Activated naive CD4-positive, alpha-beta T cell treated with anti-CD3 and anti-CD28 coated beads for 36 hours (primary cell): ENCODE measurements at regions not wholly inside any gene's neighbourhood (a gene's known extent, or its start where the extent isn't known, plus 50 kb on each side); places are given as distances from the start of the nearest gene placed in this dataset.

Experiments used
- CTCF ChIA-PET: fragments of 350-600 bp; sonication (Branson Sonifier 250); formaldehyde crosslinking; loops from one replicate; lab custom pipeline; 2021; ENCODE audit warnings: antibody characterized with exemption; lab: Charles Lee
- DNase-seq: peaks from one replicate; pipeline ENCODE4 v3.0.0-alpha.2; 2020
- H3K27ac Mint-ChIP-seq: one replicate; pipeline ENCODE4 v1.8.0; 2021; ENCODE audit warnings: mild to moderate bottlenecking, mixed read lengths
- H3K27me3 Mint-ChIP-seq: one replicate; pipeline ENCODE4 v1.8.0; 2021; ENCODE audit warnings: low read depth, mixed read lengths
- H3K36me3 Mint-ChIP-seq: one replicate; pipeline ENCODE4 v1.8.0; 2021; ENCODE audit warnings: low read depth, mixed read lengths
- H3K4me1 Mint-ChIP-seq: one replicate; pipeline ENCODE4 v1.8.0; 2021; ENCODE audit warnings: low read depth, mixed read lengths
- H3K4me3 Mint-ChIP-seq: one replicate; pipeline ENCODE4 v1.8.0; 2021; ENCODE audit warnings: mild to moderate bottlenecking, moderate library complexity, mixed read lengths
- H3K9me3 Mint-ChIP-seq: one replicate; pipeline ENCODE4 v1.8.0; 2021; ENCODE audit warnings: mixed read lengths
- intact Hi-C: fragments of 100-400 bp; cut with micrococcal nuclease; formaldehyde crosslinking; loops from one replicate; pipeline ENCODE4 v1.15.1; 2023

DNA sequence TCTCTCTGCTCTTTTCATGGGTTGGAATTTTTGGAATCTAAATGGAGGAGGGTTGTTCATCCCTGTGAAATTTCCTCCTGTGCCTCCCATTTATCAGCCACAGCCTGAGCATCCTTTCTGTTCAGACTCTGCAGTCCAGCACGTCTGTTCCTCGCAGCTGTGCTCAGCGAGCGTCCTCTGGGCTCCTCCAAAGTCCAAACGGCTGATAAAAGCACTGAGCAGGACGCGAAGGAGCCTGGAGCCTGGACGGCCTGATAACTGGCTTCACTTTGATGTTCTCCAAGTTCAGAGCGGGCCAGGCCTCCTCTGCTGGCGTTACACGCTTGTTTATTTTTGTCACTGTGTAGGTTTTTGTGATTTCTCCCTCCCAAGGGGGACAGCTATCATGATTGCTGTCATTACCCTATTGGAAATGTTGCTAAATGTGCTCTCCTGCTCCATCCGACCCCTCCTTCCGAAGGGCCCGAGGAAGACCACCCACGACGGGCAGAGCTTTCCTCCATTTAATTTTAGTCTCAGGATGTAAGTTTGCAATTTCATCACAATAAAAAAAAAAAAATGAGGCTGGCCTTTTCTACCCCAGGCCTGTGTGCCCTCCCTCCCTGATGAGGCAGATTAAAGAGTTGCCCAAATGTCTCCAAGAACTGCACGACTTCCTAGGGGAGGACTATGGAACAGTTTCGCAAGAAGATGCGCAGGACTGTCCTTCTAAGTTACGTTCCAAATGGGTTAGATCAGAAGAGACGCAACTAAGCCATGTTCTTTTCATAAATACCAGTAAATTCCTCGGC is 290.5 kb upstream of the FOXF1 start:
- intact Hi-C loops: no loop called here
- Mint-ChIP-seq H3K4me1 (no peaks in the 10 kb centered on the region), H3K4me3 (no peak overlapping the region), H3K9me3 (no peaks in the 10 kb centered on the region), H3K36me3 (no peaks in the 10 kb centered on the region), H3K27me3 (peaks cover 10% of the 10 kb centered on the region), H3K27ac (no peak overlapping the region)
- no peak for DNase-seq
- CTCF ChIA-PET: no interaction called here

DNA sequence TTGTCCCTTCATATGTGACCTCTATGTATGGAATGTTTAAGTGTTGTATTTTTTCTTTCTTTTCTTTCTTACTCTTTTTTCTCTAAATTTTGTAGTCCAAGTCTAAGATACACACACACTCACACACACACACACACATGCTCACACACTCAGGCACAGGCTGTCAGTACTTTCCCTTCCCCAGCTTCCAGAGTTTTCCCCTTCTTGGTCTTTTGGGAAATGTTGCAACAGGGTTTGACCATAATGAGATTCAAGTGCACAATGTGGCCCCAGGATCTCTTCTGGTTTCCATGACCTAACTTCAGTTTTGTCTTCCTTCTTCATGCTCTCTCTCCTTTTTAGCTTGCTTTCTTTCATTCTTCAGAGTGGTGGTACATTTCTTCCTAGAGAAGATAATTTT is 289.8 kb upstream of the FOXF1 start:
- Mint-ChIP-seq H3K27ac (no peak overlapping the region), H3K4me3 (no peak overlapping the region), H3K27me3 (peaks cover 10% of the 10 kb centered on the region), H3K9me3 (no peaks in the 10 kb centered on the region), H3K4me1 (no peaks in the 10 kb centered on the region), H3K36me3 (no peaks in the 10 kb centered on the region)
- CTCF ChIA-PET: interaction anchor here (0.6 kb wide), 1 partner anchor 406 kb away, joined by 4 read pairs; no protein-coding TSS in a partner anchor
- intact Hi-C loops: no loop called here
- no peak for DNase-seq

DNA sequence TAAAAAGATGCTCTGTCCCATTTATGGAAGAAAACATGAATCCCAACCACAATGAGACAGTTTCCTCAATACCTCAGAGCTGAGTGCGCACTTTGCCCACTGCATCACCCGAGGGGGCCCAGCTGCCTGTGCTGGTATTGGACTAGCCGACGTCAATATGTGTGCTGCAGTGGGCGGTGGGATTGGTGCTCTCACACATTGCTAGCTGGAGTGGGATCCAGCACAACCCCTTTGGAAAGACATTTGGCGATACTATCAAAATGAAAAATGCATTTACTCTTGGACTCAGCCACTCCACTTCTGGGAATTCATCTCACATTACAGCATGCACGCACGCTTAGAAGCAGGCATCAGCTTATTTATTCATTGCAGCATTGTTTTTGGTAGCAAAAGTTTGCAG is 289.2 kb upstream of the FOXF1 start:
- no peak overlapping the region for H3K27ac Mint-ChIP-seq
- no peaks in the 10 kb centered on the region for H3K9me3 Mint-ChIP-seq
- no peak for DNase-seq
- H3K27me3 Mint-ChIP-seq: peaks cover 7% of the 10 kb centered on the region
- intact Hi-C loops: no loop called here
- H3K36me3 Mint-ChIP-seq: no peaks in the 10 kb centered on the region
- H3K4me3 Mint-ChIP-seq: no peak overlapping the region
- CTCF ChIA-PET: interaction anchor here (0.6 kb wide), 1 partner anchor 407 kb away, joined by 4 read pairs; no protein-coding TSS in a partner anchor
- H3K4me1 Mint-ChIP-seq: no peaks in the 10 kb centered on the region

DNA sequence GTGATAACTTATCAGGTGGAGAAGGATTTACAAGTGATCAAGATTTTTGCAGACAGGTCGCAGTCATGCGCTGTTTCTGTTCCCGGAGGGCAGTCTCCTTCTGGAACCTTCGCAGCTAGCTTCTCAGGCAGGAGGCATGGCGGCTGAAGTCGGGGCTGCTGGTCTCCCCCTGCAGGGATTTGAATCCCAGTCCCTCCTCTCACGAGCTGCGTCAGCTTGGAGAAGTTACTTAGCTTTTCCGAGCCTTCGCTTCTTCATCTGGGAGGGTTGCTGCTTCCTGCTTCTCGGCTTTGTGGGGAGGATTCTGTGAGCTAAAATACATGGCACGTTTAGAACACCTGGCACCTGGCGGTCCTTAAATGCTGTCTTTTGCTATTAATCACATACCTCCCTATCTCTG is 287.8 kb upstream of the FOXF1 start:
- Mint-ChIP-seq H3K9me3 (no peaks in the 10 kb centered on the region), H3K4me1 (no peaks in the 10 kb centered on the region), H3K4me3 (no peak overlapping the region), H3K36me3 (no peaks in the 10 kb centered on the region), H3K27me3 (peaks cover 7% of the 10 kb centered on the region), H3K27ac (no peak overlapping the region)
- CTCF ChIA-PET: no interaction called here
- DNase-seq: no peak
- intact Hi-C loops: no loop called here

DNA sequence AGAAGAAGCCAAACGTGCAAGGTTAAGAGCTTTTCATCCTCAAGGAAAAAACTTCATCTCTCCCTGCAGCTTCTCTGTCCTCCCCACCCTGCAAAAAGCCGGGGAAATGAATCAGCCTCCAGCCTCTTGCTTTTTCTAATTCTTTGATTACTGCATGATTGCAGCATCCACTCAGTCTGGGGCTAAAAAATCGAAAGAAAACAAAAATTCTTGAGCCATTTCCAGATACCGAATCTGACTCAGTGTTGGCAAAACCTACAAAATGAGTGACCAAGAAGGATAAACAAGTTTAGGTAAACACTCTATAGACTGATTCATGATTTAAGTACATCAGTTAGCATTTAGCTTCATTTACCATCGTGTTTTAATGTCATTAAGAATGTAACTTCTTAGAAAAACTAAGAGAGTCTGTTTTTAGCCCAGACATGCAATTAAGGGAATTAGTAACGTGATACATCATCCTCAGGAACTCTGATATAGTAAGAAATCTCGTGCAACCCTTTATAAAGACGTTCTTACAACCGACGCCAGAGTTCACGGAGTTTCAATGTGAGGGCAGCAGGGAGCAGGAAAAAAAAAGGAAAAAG is 287.3 kb upstream of the FOXF1 start:
- intact Hi-C loops: no loop called here
- no peaks in the 10 kb centered on the region for H3K36me3 Mint-ChIP-seq
- CTCF ChIA-PET: no interaction called here
- no peak overlapping the region for H3K27ac Mint-ChIP-seq
- no peaks in the 10 kb centered on the region for H3K9me3 Mint-ChIP-seq
- H3K27me3 Mint-ChIP-seq: peaks cover 7% of the 10 kb centered on the region
- DNase-seq: no peak
- H3K4me1 Mint-ChIP-seq: no peaks in the 10 kb centered on the region
- H3K4me3 Mint-ChIP-seq: no peak overlapping the region

DNA sequence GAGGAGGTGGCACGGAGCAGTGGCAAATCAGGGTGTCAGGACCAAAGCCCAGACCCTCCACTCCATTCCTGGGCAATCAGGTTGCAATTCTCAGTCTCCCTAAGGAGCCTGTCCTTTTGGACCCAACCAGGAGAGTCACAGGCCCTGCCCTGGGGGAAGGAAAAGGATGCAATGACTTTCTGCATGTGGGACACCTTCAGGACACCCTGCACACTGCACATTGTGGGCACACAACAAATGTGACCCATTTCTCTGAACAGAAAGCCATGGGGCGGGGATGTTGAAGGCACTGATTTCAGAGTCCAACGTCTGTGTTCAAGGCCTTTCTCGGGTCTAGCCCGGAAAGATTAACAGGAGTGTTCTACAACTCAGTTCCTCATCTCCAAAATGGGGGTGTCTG is 286.2 kb upstream of the FOXF1 start:
- H3K27me3 Mint-ChIP-seq: peaks cover 7% of the 10 kb centered on the region
- CTCF ChIA-PET: no interaction called here

DNA sequence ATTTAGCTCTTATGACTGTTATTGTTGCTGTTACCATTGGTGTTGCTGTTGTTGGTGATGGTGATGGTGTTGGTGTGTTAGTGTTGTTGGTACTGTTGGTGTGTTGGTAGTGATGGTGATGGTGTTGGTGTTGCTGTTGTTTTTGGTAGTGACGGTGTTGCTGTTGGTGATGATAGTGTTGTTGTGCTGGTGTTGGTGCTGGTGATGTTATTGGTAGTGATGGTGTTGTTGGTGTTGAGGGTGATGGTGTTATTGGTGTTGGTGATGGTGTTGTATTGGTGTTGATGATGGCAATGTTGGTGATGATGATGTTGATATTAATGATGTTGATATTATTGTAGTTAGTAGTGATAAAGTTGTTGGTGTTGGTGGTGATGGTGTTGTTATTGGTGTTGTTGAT is 285.7 kb upstream of the FOXF1 start:
- intact Hi-C loops: no loop called here
- CTCF ChIA-PET: no interaction called here
- H3K27ac Mint-ChIP-seq: no peak overlapping the region

More for the DNA sequence above, 286.2 kb upstream of the FOXF1 start:
- intact Hi-C loops: no loop called here
- no peaks in the 10 kb centered on the region for H3K36me3 Mint-ChIP-seq
- no peak overlapping the region for H3K4me3 Mint-ChIP-seq
- H3K4me1 Mint-ChIP-seq: no peaks in the 10 kb centered on the region
- no peaks in the 10 kb centered on the region for H3K9me3 Mint-ChIP-seq
- no peak for DNase-seq
- H3K27ac Mint-ChIP-seq: no peak overlapping the region

DNA sequence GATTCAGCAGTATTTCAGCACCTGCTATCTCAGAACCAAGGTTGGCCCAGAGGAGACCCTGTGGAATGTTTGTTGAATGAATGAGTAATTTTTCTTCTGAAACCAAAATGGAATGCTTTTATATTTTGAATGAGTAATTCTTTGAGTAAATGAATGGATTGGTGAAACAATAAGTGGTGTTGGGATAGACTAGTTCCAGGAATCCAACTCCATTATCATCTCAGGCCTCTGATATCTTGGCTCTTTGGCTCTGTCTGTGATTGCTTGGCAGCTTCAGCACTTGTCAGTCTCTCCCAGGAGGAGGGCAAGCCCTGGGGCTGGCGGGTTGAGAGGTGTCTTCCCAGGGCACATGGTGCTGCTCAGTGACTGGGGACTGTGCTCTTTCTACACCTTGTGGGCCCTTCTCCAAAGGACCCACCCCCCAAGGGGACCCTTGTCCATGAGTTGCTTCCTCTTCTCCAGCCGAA is 284.4 kb upstream of the FOXF1 start:
- H3K9me3 Mint-ChIP-seq: no peaks in the 10 kb centered on the region
- CTCF ChIA-PET: no interaction called here

More for the DNA sequence above, 285.7 kb upstream of the FOXF1 start:
- no peaks in the 10 kb centered on the region for H3K9me3 Mint-ChIP-seq
- H3K27me3 Mint-ChIP-seq: peaks cover 7% of the 10 kb centered on the region
- H3K4me1 Mint-ChIP-seq: no peaks in the 10 kb centered on the region
- no peak for DNase-seq
- no peak overlapping the region for H3K4me3 Mint-ChIP-seq
- H3K36me3 Mint-ChIP-seq: no peaks in the 10 kb centered on the region

DNA sequence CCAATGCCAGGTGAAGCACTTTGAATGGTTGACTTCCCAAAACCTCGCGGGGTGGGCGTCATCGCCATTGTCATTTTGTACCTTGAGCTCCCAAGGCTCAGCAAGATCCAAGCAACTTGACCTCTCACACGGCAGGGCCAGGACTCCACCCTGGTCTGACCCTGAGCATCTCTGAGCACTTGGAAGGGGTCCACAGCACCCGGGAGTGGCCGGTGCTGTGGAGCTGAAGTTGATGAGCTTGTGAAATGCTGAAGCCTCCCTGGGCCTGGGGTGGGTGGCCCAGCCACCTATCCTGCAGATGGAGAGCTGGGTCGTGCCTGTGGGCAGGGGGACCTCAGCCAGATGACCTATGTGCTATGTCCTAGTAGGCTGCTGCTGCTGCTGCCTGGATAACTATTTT is 283.3 kb upstream of the FOXF1 start:
- no peak for DNase-seq
- intact Hi-C loops: no loop called here
- Mint-ChIP-seq H3K27me3 (peaks cover 8% of the 10 kb centered on the region), H3K27ac (no peak overlapping the region), H3K4me1 (no peaks in the 10 kb centered on the region), H3K4me3 (no peak overlapping the region), H3K9me3 (no peaks in the 10 kb centered on the region), H3K36me3 (no peaks in the 10 kb centered on the region)
- CTCF ChIA-PET: no interaction called here

More for the DNA sequence above, 284.4 kb upstream of the FOXF1 start:
- no peak overlapping the region for H3K4me3 Mint-ChIP-seq
- no peaks in the 10 kb centered on the region for H3K36me3 Mint-ChIP-seq
- intact Hi-C loops: no loop called here
- no peak for DNase-seq
- H3K4me1 Mint-ChIP-seq: no peaks in the 10 kb centered on the region
- H3K27me3 Mint-ChIP-seq: peaks cover 6% of the 10 kb centered on the region
- H3K27ac Mint-ChIP-seq: no peak overlapping the region

DNA sequence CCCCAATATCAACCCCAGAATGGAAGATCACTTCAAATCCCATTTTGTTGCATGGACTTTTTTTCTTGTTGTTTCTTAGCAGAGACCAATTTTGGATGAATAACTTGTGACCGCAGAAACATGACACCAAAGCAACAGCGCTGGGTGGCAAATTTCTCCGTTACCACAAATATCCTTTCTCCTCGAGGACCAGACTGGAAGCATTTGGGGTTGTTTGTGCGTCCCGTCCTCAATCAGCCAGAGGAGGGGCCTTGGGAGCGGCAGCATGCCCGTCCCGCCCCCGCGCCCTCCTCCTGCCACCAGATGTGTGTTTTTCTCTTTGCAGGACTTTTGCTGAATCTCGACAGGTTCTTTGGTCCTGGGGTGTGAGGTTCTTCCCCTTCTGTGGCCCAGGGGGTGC is 282.5 kb upstream of the FOXF1 start:
- CTCF ChIA-PET: no interaction called here
- intact Hi-C loops: no loop called here
- no peak overlapping the region for H3K27ac Mint-ChIP-seq
- H3K9me3 Mint-ChIP-seq: no peaks in the 10 kb centered on the region
- no peak overlapping the region for H3K4me3 Mint-ChIP-seq
- H3K4me1 Mint-ChIP-seq: no peaks in the 10 kb centered on the region
- no peaks in the 10 kb centered on the region for H3K36me3 Mint-ChIP-seq
- no peak for DNase-seq
- H3K27me3 Mint-ChIP-seq: peaks cover 6% of the 10 kb centered on the region

DNA sequence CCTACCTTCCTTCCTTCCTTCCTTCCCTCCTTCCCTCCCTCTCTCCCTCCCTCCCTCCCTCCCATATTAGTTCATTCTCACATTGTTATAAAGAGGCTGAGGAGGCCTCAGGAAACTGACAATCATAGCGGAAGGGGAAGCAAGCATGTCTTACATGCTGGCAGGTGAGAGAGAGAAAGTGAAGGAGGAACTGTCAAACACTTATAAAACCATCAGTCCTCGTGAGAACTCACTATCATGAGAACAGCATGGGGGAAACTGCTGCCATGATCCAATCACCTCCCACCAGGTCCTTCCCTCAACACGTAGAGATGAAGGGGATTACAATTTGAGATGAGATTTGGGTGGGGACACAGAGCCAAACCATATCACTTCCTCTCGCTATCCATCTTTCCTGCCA is 281.6 kb upstream of the FOXF1 start:
- Mint-ChIP-seq H3K27ac (no peak overlapping the region), H3K4me1 (no peaks in the 10 kb centered on the region), H3K36me3 (no peaks in the 10 kb centered on the region), H3K9me3 (no peaks in the 10 kb centered on the region), H3K4me3 (no peak overlapping the region), H3K27me3 (peaks cover 9% of the 10 kb centered on the region)
- CTCF ChIA-PET: no interaction called here
- no peak for DNase-seq
- intact Hi-C loops: no loop called here

DNA sequence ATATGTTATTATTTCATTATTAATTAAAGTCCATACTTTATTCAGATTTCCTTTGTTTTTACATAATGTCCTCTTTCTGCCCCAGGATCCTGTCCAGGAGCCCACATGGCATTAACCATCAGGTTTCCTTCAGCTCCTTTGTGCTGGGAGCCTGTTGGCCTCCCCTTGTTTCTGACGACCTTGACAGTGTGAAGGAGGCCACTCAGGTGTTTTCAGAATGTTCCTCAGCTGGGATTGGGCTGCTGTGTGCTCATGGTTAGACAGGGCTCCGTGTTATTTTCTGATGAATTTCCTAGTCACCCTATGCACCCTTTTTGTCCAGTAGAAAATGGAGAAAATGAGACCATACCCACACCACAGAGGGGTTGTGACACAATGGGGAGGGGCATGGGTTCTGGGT is 281.0 kb upstream of the FOXF1 start:
- H3K9me3 Mint-ChIP-seq: no peaks in the 10 kb centered on the region
- no peaks in the 10 kb centered on the region for H3K4me1 Mint-ChIP-seq
- no peak for DNase-seq
- CTCF ChIA-PET: no interaction called here
- no peak overlapping the region for H3K27ac Mint-ChIP-seq
- H3K27me3 Mint-ChIP-seq: peaks cover 9% of the 10 kb centered on the region
- intact Hi-C loops: no loop called here
- no peak overlapping the region for H3K4me3 Mint-ChIP-seq
- no peaks in the 10 kb centered on the region for H3K36me3 Mint-ChIP-seq
